Stimulated activated CD8-positive, alpha-beta memory T cell treated with anti-CD3 and anti-CD28 coated beads, Interleukin-2, amount 100 ng/mL, for 1 hour (primary cell): ENCODE measurements at regions not wholly inside any gene's neighbourhood (a gene's known extent, or its start where the extent isn't known, plus 50 kb on each side); places are given as distances from the start of the nearest gene placed in this dataset.
"Not testable (repeated sequence)": the region's sequence is repeated elsewhere in the genome, so short reads cannot be mapped to it uniquely, and the experiment has no call there.

Experiments
- DNase-seq, 2 donors: peaks; one replicate each; pipeline ENCODE4 v3.0.0-alpha.2; 2020; ENCODE audit warnings: low read depth in 2 of 2

- DNase-seq: no peak
Observed at GRCh38 chr12:34223640-34224039, 201.3 kb downstream of the ALG10 start.

GRCh38 chr12:34226044-34226443 is 203.7 kb downstream of the ALG10 start:
- not testable (repeated sequence) for DNase-seq

GRCh38 chr12:34228046-34228445 is 205.8 kb downstream of the ALG10 start:
- not testable (repeated sequence) for DNase-seq

- DNase-seq: not testable (repeated sequence)
Observed at GRCh38 chr12:34229033-34229432, 206.7 kb downstream of the ALG10 start.

GRCh38 chr12:34233618-34234017 is 211.3 kb downstream of the ALG10 start:
- DNase-seq: no peak

GRCh38 chr12:34236073-34236472 is 213.8 kb downstream of the ALG10 start:
- no peak for DNase-seq

GRCh38 chr12:34244608-34245007 is 222.3 kb downstream of the ALG10 start:
- no peak for DNase-seq

GRCh38 chr12:34249271-34249670 is 227.0 kb downstream of the ALG10 start:
- DNase-seq: no peak

- DNase-seq: not testable (repeated sequence)
Observed at GRCh38 chr12:34251879-34252278, 229.6 kb downstream of the ALG10 start.

GRCh38 chr12:34253674-34254073 is 231.4 kb downstream of the ALG10 start:
- no peak for DNase-seq

- no peak for DNase-seq
Observed at GRCh38 chr12:34257093-34257492, 234.8 kb downstream of the ALG10 start.

- not testable (repeated sequence) for DNase-seq
Observed at GRCh38 chr12:34262140-34262539, 239.8 kb downstream of the ALG10 start.

- DNase-seq: no peak
Observed at GRCh38 chr12:34264110-34264509, 241.8 kb downstream of the ALG10 start.

- not testable (repeated sequence) for DNase-seq
Observed at GRCh38 chr12:34273703-34274102, 251.4 kb downstream of the ALG10 start.

- DNase-seq: no peak
Observed at GRCh38 chr12:34275129-34275528, 252.8 kb downstream of the ALG10 start.

- DNase-seq: no peak
Observed at GRCh38 chr12:34286483-34286882, 264.2 kb downstream of the ALG10 start.

GRCh38 chr12:34286934-34287333 is 264.6 kb downstream of the ALG10 start:
- no peak for DNase-seq

- DNase-seq: no peak
Observed at GRCh38 chr12:34287437-34287836, 265.1 kb downstream of the ALG10 start.

GRCh38 chr12:34287986-34288962 is 266.0 kb downstream of the ALG10 start:
- DNase-seq: no peak

GRCh38 chr12:34288963-34289345 is 266.7 kb downstream of the ALG10 start:
- no peak for DNase-seq

GRCh38 chr12:34289431-34290380 is 267.4 kb downstream of the ALG10 start:
- no peak for DNase-seq

- DNase-seq: no peak
Observed at GRCh38 chr12:34290381-34290995, 268.2 kb downstream of the ALG10 start.
